Neural progenitor cell (in vitro differentiated cells): ENCODE measurements at regions not wholly inside any gene's neighbourhood (a gene's known extent, or its start where the extent isn't known, plus 50 kb on each side); places are given as distances from the start of the nearest gene placed in this dataset.

Source experiments
- EZH2 ChIP-seq: fragments of 200-600 bp; sonication (generic); IDR thresholded peaks from 2 replicates; pipeline ENCODE4 v1.6.1; 2017; ENCODE audit warnings: antibody characterized with exemption, mild to moderate bottlenecking, moderate library complexity
- EZH2phosphoT487 ChIP-seq: fragments of 200-600 bp; sonication (generic); IDR thresholded peaks from 2 replicates; pipeline ENCODE4 v1.6.1; 2017; ENCODE audit warnings: antibody characterized with exemption
- TF ChIP-seq, protein P1 (sequence below): fragments of 200-600 bp; sonication (generic); IDR thresholded peaks from 2 replicates; pipeline ENCODE4 v1.5.1; 2017; ENCODE audit warnings: antibody characterized with exemption, mild to moderate bottlenecking

DNA sequence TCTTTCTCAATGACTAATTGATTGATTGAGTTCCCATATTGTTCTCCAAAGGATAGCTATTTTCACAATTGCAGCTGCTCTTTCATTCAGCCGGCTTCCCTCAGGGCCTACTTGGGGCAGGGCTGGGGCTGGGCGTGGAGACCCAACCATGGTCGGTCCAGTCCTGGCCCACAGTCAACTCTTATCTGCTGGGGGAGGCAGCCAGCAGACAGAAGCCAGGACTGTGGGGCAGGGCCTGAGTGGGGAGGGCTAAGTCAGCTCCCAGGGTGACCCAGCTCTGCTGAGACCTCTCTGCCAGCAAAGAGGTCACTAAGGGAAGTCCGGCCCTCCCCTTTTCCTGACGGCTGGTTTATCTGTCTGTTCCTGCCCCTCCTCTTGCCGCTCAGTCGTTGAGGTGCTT is 735.2 kb downstream of the TBC1D22A start:
- TF ChIP-seq, protein P1, sequence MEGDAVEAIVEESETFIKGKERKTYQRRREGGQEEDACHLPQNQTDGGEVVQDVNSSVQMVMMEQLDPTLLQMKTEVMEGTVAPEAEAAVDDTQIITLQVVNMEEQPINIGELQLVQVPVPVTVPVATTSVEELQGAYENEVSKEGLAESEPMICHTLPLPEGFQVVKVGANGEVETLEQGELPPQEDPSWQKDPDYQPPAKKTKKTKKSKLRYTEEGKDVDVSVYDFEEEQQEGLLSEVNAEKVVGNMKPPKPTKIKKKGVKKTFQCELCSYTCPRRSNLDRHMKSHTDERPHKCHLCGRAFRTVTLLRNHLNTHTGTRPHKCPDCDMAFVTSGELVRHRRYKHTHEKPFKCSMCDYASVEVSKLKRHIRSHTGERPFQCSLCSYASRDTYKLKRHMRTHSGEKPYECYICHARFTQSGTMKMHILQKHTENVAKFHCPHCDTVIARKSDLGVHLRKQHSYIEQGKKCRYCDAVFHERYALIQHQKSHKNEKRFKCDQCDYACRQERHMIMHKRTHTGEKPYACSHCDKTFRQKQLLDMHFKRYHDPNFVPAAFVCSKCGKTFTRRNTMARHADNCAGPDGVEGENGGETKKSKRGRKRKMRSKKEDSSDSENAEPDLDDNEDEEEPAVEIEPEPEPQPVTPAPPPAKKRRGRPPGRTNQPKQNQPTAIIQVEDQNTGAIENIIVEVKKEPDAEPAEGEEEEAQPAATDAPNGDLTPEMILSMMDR = no peak
- TF ChIP-seq EZH2 (no peak), EZH2phosphoT487 (no peak)
